Glutamatergic neuron (in vitro differentiated cells): ENCODE measurements at regions not wholly inside any gene's neighbourhood (a gene's known extent, or its start where the extent isn't known, plus 50 kb on each side); places are given as distances from the start of the nearest gene placed in this dataset.

Source experiments
- DNase-seq: peaks from one replicate; pipeline ENCODE4 v3.0.0; 2022
- H3K27ac Mint-ChIP-seq: one replicate; pipeline ENCODE4 v1.8.0; 2020; ENCODE audit warnings: mild to moderate bottlenecking, mixed read lengths, inconsistent platforms; ENCODE audit not compliant: unreplicated experiment
- H3K27me3 Mint-ChIP-seq: one replicate; pipeline ENCODE4 v1.8.0; 2020; ENCODE audit warnings: mild to moderate bottlenecking, moderate library complexity, mixed read lengths, inconsistent platforms; ENCODE audit not compliant: unreplicated experiment
- H3K36me3 Mint-ChIP-seq: one replicate; pipeline ENCODE4 v1.8.0; 2020; ENCODE audit warnings: mild to moderate bottlenecking, mixed read lengths, inconsistent platforms; ENCODE audit not compliant: unreplicated experiment
- H3K4me1 Mint-ChIP-seq: one replicate; pipeline ENCODE4 v1.8.0; 2020; ENCODE audit warnings: mild to moderate bottlenecking, low read depth, mixed read lengths, inconsistent platforms; ENCODE audit not compliant: unreplicated experiment
- H3K4me3 Mint-ChIP-seq: one replicate; pipeline ENCODE4 v1.8.0; 2020; ENCODE audit warnings: mild to moderate bottlenecking, mixed read lengths, inconsistent platforms; ENCODE audit not compliant: unreplicated experiment
- H3K9me3 Mint-ChIP-seq: one replicate; pipeline ENCODE4 v1.8.0; 2020; ENCODE audit warnings: mild to moderate bottlenecking, moderate library complexity, mixed read lengths, inconsistent platforms; ENCODE audit not compliant: unreplicated experiment
- TF ChIP-seq, protein P1 (sequence below): fragments of 200-600 bp; sonication (generic); IDR thresholded peaks from one replicate; pipeline ENCODE4 v1.5.0; 2021; ENCODE audit not compliant: partially characterized antibody, unreplicated experiment

DNA sequence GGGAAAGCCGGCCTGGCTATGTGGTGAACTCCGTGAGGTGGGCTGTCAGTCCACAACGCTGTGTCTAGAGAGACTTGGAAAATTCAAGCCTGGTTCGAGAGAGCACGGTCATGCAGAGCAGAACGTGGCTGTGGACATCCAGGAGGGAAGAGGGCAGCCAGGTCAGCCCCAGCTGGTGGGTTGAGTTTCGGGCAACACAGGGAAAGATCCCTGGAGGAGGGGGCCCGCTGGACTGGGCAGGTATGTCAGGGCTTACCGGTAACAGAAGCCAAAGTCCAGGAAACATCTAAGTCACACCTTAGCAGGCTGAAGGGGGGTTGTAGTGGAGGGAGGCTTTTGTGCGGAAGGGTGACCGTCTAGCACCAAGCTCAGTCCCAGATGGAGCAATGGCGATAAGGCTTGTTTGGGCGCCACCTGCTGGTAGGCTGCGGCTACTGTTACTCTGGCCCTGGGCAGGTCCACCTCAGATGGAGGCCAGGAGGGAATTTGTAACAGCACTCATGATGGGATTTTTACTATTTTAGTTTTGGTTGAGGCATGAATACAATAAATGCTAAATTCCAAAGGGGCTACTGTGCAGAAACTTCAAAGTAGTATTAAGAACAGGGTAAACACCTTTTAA lies 143.3 kb upstream of the ZNF644 start:
- TF ChIP-seq, protein P1, sequence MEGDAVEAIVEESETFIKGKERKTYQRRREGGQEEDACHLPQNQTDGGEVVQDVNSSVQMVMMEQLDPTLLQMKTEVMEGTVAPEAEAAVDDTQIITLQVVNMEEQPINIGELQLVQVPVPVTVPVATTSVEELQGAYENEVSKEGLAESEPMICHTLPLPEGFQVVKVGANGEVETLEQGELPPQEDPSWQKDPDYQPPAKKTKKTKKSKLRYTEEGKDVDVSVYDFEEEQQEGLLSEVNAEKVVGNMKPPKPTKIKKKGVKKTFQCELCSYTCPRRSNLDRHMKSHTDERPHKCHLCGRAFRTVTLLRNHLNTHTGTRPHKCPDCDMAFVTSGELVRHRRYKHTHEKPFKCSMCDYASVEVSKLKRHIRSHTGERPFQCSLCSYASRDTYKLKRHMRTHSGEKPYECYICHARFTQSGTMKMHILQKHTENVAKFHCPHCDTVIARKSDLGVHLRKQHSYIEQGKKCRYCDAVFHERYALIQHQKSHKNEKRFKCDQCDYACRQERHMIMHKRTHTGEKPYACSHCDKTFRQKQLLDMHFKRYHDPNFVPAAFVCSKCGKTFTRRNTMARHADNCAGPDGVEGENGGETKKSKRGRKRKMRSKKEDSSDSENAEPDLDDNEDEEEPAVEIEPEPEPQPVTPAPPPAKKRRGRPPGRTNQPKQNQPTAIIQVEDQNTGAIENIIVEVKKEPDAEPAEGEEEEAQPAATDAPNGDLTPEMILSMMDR: peak; percentile 92
- DNase-seq: peak; percentile 95
- Mint-ChIP-seq H3K4me1 (peaks cover 5% of the 10 kb centered on the region), H3K27ac (no peak overlapping the region), H3K9me3 (no peaks in the 10 kb centered on the region), H3K36me3 (no peaks in the 10 kb centered on the region), H3K4me3 (no peak overlapping the region), H3K27me3 (no peaks in the 10 kb centered on the region)

DNA sequence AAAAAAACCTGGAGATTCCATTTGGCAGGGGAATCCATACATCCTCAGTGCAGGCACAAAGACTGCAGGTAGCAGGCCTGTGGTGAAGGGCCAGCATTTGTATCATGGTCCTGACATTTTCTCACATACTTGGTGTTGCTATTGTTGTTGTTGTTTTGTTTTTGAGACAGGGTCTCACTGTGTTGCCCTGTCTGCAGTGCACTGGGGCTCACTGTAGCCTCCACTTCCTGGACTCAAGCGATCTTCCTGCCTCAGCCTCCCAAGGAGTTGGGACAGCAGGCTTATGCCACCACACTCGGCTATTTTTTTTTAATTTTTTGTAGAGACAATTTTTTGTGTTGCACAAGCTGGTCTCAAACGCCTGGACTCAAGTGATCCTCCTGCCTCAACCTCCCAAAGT lies 140.8 kb upstream of the ZNF644 start:
- Mint-ChIP-seq H3K9me3 (no peaks in the 10 kb centered on the region), H3K4me1 (peaks cover 5% of the 10 kb centered on the region), H3K27ac (no peak overlapping the region), H3K4me3 (no peak overlapping the region), H3K36me3 (no peaks in the 10 kb centered on the region), H3K27me3 (no peaks in the 10 kb centered on the region)
- no peak for DNase-seq
- TF ChIP-seq, protein P1: no peak

DNA sequence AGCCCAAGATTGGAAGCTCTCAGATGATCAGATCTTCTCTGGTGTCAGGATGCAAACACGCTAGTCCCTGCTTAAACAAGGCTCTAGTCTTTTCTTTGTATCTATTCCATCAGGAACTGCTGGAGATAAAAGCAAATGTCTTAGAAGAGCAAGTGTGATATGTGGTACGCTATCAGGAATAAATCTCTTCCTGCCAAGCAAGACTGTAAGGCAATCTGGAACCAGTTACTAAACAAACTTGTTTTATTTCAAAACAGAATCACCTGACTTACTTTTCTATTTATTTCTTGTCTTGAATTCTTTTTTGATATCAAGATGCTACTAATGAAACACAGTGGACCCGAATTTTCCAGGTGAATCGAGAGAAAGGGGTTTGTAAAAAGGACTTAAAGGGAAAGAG lies 139.9 kb upstream of the ZNF644 start:
- no peak for DNase-seq
- Mint-ChIP-seq H3K36me3 (no peaks in the 10 kb centered on the region), H3K27ac (no peak overlapping the region), H3K9me3 (no peaks in the 10 kb centered on the region), H3K4me1 (peaks cover 5% of the 10 kb centered on the region), H3K4me3 (no peak overlapping the region), H3K27me3 (no peaks in the 10 kb centered on the region)
- TF ChIP-seq, protein P1: no peak

DNA sequence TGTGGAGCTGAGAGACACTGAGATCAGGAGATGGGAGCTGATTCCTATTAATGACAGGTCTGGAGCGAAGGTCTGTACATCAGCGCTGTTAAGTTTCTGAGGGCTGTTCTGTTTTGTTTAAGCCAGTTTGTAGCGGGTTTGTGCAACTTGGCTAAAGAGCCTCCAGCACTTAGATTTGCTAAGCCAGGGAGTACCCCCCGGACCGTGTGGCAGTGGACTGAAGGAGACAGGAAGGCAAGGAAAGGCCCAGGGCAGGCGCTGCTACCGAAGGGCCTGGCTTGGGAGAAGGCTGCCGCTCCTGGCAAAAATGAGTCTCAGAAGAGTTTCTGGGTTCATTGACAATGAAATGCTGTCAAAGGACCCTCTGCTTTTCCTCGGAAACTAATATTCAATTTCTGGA lies 139.3 kb upstream of the ZNF644 start:
- Mint-ChIP-seq H3K9me3 (no peaks in the 10 kb centered on the region), H3K27me3 (no peaks in the 10 kb centered on the region), H3K4me1 (peaks cover 5% of the 10 kb centered on the region), H3K36me3 (no peaks in the 10 kb centered on the region), H3K27ac (no peak overlapping the region), H3K4me3 (no peak overlapping the region)
- TF ChIP-seq, protein P1: no peak
- DNase-seq: no peak

DNA sequence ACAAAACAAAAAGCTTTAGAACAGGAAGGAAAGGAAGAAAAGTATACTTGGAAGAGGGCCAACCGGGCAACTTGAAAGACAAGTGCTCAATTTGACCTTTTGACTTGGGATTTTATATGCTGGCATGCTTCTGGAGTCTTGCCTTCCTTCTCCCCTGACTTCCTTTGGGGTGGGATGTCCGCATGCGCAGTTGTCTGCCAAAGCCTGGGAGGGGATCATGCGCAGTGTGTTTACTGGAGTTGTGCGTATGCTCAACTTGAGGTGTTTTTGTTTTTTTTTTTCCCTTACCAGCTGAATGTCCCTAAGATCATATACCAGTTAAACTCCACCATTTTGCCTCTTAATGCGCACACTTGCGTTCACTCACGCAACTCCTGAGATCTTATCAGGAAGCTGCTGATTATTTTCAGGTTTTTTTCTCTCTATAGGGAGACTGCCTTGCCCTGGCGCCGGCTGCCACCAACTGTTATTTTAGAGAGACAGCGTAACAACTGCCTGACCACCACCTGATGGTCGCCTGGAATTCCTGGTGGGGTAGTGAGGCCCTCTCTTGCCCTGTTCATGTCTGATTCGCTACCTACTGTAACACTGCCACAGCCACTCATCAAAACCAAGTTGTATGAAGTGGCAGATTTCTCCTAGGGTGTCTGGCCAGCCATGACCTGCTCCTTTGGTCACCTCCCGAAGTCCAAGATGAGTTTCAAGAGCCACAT lies 138.7 kb upstream of the ZNF644 start:
- TF ChIP-seq, protein P1: no peak
- Mint-ChIP-seq H3K9me3 (no peaks in the 10 kb centered on the region), H3K27ac (no peak overlapping the region), H3K27me3 (no peaks in the 10 kb centered on the region), H3K4me3 (no peak overlapping the region), H3K36me3 (no peaks in the 10 kb centered on the region), H3K4me1 (peaks cover 5% of the 10 kb centered on the region)
- DNase-seq: no peak
